Inferior parietal cortex (tissue), 1 donor: ENCODE measurements at regions not wholly inside any gene's neighbourhood (a gene's known extent, or its start where the extent isn't known, plus 50 kb on each side); places are given as distances from the start of the nearest gene placed in this dataset.
A peak's percentile ranks its signal among the peaks of the same experiment; 100 is the strongest.
"Not testable (repeated sequence)": the region's sequence is repeated elsewhere in the genome, so short reads cannot be mapped to it uniquely, and the experiment has no call there.

Source experiments
- DNase-seq: peaks from one replicate; pipeline ENCODE4 v3.0.0-alpha.2; 2016; ENCODE audit errors: extremely low spot score

- no peak for DNase-seq
These were observed 138.5 kb upstream of the S1PR3 start for GRCh38 chr9:88852794-88853193.

- no peak for DNase-seq
These were observed 120.6 kb upstream of the S1PR3 start for GRCh38 chr9:88870627-88871026.

DNA sequence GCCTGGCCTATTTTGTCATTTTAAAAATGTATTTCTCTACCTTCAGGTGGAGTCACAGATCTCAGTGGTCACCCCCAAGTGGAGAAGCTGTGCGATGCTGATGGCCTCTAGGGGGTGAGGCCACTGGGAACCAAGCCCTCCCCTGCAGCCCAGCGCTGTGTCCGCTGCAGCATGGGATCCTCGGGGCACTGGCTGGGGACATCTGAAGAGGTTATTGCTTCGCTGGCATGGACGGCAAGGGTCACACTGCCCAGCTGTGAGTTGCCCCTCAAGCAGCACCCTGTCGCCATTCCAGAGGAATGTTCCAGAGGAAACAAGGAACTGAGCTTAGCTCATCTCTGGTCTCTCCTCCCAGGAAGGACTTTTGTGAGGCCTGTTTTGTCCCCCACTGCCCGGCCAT, 119.6 kb upstream of the S1PR3 start:
- DNase-seq = no peak

DNA sequence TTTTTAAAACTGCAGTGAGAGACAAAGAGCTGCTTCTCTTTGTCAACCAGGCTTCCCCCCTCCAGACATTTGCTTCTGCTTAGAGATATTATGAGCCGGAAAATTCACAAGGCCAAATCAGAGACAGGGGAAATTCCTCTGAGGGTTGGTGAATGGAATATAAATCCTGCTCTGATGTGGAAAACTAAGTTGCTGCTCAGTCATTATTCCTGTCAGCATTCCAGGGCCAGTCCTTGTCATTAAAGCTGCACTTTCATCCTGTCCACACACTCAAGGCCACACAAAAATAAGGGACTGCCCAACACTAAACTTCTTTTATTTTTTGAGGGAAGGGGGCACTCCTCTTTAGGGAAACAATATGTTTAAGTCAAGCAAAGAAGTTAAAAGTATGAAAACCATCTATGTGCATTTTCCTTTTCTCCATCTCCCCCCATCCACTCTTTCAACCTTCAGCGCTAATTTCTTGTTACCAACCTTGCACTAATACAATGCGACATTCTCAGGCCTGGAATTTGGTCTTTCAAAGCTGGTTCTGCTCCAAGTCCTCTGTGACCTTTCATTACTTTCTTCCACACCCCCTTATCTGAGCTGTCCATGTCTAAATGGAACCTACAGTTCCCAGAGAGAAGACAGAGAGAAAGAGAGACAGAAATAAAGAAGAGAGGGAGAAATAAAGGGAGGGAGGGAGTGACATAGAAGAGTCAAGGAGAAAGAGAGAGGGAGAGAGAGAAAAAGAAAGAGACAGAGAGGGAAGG, 118.9 kb upstream of the S1PR3 start:
- DNase-seq = no peak

- DNase-seq = no peak
These were observed 117.6 kb upstream of the S1PR3 start for GRCh38 chr9:88873635-88874034.

- peak; percentile 5 for DNase-seq
These were observed 116.9 kb upstream of the S1PR3 start for GRCh38 chr9:88874391-88874790.

DNA sequence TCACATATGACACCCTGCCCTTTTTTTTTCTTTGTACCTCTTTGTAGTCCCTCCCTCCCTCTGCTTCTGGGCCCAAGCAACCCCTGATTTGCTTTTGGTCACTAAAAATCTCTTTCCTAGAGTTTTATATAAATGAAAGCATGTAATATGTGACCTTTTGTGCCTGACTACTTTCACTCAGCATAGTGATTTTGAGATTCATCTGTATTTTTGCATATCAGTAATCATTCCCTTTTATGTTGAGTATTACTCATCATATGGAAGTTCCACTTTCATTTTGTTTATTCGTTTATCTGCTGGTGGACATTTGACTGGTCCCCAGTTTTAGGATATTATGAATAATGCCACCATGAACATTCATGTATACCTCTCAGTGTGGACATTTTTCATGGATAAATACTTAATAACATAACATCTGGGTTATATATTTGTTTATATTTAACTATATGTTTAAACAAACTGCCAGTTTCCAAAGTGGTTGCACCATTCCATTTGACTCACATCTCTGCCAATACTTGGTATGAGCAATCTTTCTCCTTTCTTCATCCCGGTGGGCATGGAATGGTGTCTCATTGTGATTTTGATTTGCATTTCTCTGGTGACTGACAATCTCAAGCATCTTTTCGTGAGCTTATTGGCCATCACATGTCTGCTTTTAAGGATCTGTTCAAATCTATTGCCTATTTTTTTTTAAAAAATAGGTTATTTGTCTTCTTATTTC, 115.7 kb upstream of the S1PR3 start:
- no peak for DNase-seq

DNA sequence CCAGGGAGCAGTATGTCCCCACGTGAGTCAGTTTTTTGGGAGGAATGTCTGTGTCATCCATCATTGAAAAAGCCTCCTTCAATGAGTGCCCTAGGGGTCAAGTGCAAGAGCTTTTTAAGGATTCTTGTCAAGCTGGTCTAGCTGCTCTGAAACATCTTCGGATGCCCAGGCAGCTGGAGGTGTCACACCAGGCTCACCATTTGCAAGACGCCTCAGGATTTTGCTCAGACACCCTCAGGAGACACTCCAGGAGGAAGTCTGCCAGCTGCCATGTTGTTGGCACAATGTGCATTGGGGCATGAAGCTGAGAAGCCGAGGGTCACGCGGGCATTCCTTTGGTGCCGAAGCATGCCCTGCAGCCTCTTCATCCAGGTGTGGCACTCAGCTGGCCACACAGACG, 111.1 kb upstream of the S1PR3 start:
- DNase-seq = no peak

GRCh38 chr9:88884291-88884690, 107.0 kb upstream of the S1PR3 start:
- not testable (repeated sequence) for DNase-seq

GRCh38 chr9:88886762-88887161, 104.5 kb upstream of the S1PR3 start:
- not testable (repeated sequence) for DNase-seq

- DNase-seq = no peak
These were observed 101.9 kb upstream of the S1PR3 start for GRCh38 chr9:88889386-88889785.

DNA sequence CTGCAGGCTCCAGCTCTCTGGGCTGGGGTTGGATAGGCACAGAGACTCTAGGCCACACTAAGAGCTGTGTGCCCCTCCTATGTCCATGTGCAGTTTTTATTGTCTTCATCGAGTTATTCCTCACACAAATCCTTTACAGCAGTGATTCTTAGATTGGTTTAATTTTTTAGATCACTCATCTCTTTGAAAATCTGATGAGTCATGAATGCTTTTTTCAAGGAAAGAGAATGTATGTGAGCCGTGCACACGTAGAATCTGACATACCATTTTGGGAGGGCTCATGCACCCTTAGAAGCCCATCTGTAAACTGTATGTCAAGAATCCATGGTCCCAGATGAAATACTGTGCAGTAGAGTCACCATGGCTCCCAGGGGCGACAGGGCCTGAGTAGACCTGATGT, 100.7 kb upstream of the S1PR3 start:
- no peak for DNase-seq

- no peak for DNase-seq
These were observed 100.2 kb upstream of the S1PR3 start for GRCh38 chr9:88891040-88891439.

DNA sequence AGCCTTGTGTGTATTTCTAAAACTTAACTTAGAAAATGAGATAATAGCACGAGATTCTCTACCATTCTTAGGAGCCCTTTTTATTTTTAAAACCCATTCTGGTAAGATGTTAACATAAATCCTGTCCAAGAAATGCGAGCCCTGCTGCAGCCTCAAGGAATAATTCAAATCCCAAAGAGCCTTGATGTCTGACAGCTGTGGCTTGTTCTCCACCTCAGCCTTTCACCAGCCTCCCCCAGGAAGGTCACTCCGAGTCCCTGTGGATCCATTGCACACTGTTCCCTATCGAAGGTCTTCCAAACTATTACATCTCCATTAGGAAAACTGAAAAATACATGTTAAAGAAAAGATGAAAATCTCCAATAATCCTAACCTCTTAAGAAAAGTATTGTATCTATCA, 98.5 kb upstream of the S1PR3 start:
- no peak for DNase-seq

- no peak for DNase-seq
These were observed 94.2 kb upstream of the S1PR3 start for GRCh38 chr9:88897081-88897480.

GRCh38 chr9:88898039-88898720, 93.1 kb upstream of the S1PR3 start:
- no peak for DNase-seq

- DNase-seq = no peak
These were observed 85.8 kb upstream of the S1PR3 start for GRCh38 chr9:88905506-88905905.

GRCh38 chr9:88915916-88916315, 75.4 kb upstream of the S1PR3 start:
- DNase-seq = no peak

DNA sequence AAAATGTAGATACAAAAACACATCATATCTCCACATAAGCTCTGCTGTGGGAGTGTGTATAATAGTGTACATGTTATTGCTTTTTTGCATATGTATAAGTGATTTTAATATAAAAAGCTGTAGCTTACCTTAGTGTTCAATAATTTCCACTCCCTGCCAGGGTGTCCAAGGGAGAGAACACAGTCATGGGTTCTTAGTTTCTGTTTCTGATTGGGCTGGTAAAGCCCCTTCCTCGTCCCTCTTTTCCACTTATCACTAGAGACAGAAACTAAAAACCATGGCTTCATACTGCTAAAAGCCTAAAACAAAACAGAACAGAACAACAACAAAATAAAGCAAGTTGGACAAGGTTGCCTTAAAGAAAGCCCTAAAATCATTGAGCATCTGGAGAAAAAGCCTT, 74.4 kb upstream of the S1PR3 start:
- no peak for DNase-seq

DNA sequence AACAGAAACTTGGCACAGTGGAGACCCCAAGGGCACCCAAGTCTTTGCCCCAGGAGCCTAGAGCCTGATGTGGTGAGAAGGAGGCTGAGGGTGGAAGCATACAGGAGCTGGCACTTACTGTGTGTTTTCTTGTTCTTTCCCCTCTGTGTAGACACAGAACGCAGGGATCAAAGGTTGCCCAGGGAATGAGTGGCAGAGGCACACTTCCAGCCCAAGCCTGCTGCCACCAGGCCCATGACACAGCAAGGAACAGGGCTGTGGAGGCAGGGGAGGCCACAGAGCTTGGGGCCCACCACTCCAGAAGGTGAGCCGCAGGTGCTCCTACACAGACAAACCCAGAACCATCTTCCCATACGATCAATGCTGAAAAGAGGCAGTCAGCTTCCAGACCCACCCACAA, 73.9 kb upstream of the S1PR3 start:
- DNase-seq = no peak

DNA sequence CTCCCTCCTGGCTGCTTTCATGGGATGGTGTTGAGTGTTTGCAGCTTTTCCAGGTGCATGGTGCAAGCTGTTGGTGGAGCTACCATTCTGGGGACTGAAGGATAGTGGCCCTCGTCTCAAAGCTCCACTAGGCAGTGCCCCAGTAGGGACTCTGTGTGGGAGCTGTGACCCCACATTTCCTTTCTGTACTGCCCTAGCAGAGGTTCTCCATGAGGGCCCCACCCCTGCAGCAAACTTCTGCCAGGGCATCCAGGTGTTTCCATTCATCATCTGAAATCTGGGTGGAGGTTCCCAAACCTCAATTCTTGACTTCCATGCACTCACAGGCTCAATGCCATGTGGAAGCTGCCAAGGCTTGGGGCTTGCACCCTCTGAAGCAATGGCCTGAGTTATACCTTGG, 72.7 kb upstream of the S1PR3 start:
- not testable (repeated sequence) for DNase-seq

GRCh38 chr9:88920645-88921044, 70.6 kb upstream of the S1PR3 start:
- no peak for DNase-seq

GRCh38 chr9:88922091-88922490, 69.2 kb upstream of the S1PR3 start:
- no peak for DNase-seq
